Hepatocyte (in vitro differentiated cells): ENCODE measurements at regions not wholly inside any gene's neighbourhood (a gene's known extent, or its start where the extent isn't known, plus 50 kb on each side); places are given as distances from the start of the nearest gene placed in this dataset.

ENCODE experiments used
- DNase-seq: peaks from one replicate; pipeline ENCODE4 v3.0.0-alpha.2; 2016; ENCODE audit warnings: low spot score
- H2AFZ ChIP-seq: fragments of 200-600 bp; sonication (generic); 2 replicates; pipeline ENCODE4 v1.6.0; 2016; ENCODE audit warnings: antibody characterized with exemption, mild to moderate bottlenecking
- H3K27ac ChIP-seq: fragments of 200-600 bp; sonication (generic); 2 replicates; pipeline ENCODE4 v1.5.1; 2016; ENCODE audit warnings: mild to moderate bottlenecking
- H3K27me3 ChIP-seq: fragments of 200-600 bp; sonication (generic); 2 replicates; pipeline ENCODE4 v1.6.1; 2016
- H3K36me3 ChIP-seq: fragments of 200-600 bp; sonication (generic); replicated peaks from 2 replicates; pipeline ENCODE4 v1.5.1; 2016; ENCODE audit warnings: low read depth; ENCODE audit not compliant: insufficient read depth
- H3K4me1 ChIP-seq: fragments of 200-600 bp; sonication (generic); 2 replicates; pipeline ENCODE4 v1.5.1; 2016; ENCODE audit warnings: mild to moderate bottlenecking, moderate library complexity; ENCODE audit not compliant: insufficient read depth
- H3K4me2 ChIP-seq: fragments of 200-600 bp; sonication (generic); 2 replicates; pipeline ENCODE4 v1.6.0; 2016
- H3K4me3 ChIP-seq: fragments of 200-600 bp; sonication (generic); 2 replicates; pipeline ENCODE4 v1.5.1; 2016; ENCODE audit warnings: mild to moderate bottlenecking
- H3K79me2 ChIP-seq: fragments of 200-600 bp; sonication (generic); 2 replicates; pipeline ENCODE4 v1.6.0; 2017; ENCODE audit warnings: mild to moderate bottlenecking
- H3K9me2 ChIP-seq: fragments of 200-600 bp; sonication (generic); replicated peaks from 2 replicates; pipeline ENCODE4 v1.6.0; 2017; ENCODE audit warnings: mild to moderate bottlenecking; ENCODE audit not compliant: insufficient read depth
- H3K9me3 ChIP-seq: fragments of 200-600 bp; sonication (generic); 2 replicates; pipeline ENCODE4 v1.5.1; 2016; ENCODE audit warnings: low read depth, mild to moderate bottlenecking
- H4K20me1 ChIP-seq: fragments of 200-600 bp; sonication (generic); 2 replicates; pipeline ENCODE4 v1.6.0; 2016; ENCODE audit warnings: mild to moderate bottlenecking; ENCODE audit not compliant: insufficient read depth, poor library complexity, severe bottlenecking
- CTCF ChIP-seq: fragments of 200-600 bp; sonication (generic); IDR thresholded peaks from 2 replicates; pipeline ENCODE4 v1.5.1; 2016; ENCODE audit warnings: antibody characterized with exemption, mild to moderate bottlenecking; ENCODE audit not compliant: poor library complexity
- EZH2 ChIP-seq: fragments of 200-600 bp; sonication (generic); IDR thresholded peaks from 2 replicates; pipeline ENCODE4 v1.6.1; 2016; ENCODE audit warnings: antibody characterized with exemption, mild to moderate bottlenecking, borderline replicate concordance
- EZH2phosphoT487 ChIP-seq: fragments of 200-600 bp; sonication (generic); IDR thresholded peaks from one replicate; pipeline ENCODE4 v1.6.1; 2018; ENCODE audit warnings: antibody characterized with exemption, mild to moderate bottlenecking, low read depth, moderate library complexity; ENCODE audit not compliant: unreplicated experiment, severe bottlenecking
- WGBS: methylation state at CpG from one replicate; pipeline ENCODE4 v1.1.6; 2016; ENCODE audit warnings: low lambda C conversion rate; ENCODE audit errors: missing lambda C conversion rate; 5-methylcytosine and 5-hydroxymethylcytosine counted together

GRCh38 chr6:155994086-155994485, 538.4 kb upstream of the NOX3 start:
- Histone ChIP-seq H3K27me3 (no peaks in the 10 kb centered on the region), H3K4me3 (no peak overlapping the region), H3K4me1 (no peaks in the 10 kb centered on the region), H3K27ac (no peak overlapping the region), H3K79me2 (no peaks in the 10 kb centered on the region), H3K36me3 (no peaks in the 10 kb centered on the region), H2AFZ (no peak overlapping the region), H4K20me1 (no peaks in the 10 kb centered on the region), H3K9me3 (no peaks in the 10 kb centered on the region), H3K4me2 (no peak overlapping the region), H3K9me2 (no peaks in the 10 kb centered on the region)
- TF ChIP-seq CTCF: no peak
- no peak for DNase-seq
- 91% methylated on average over 7 of the region's 7 CpGs for WGBS

GRCh38 chr6:155993240-155993639, 537.6 kb upstream of the NOX3 start:
- Histone ChIP-seq H3K27ac (no peak overlapping the region), H3K4me2 (no peak overlapping the region), H3K27me3 (no peaks in the 10 kb centered on the region), H3K36me3 (no peaks in the 10 kb centered on the region), H2AFZ (no peak overlapping the region), H3K4me1 (no peaks in the 10 kb centered on the region), H3K4me3 (no peak overlapping the region), H3K79me2 (no peaks in the 10 kb centered on the region), H3K9me2 (no peaks in the 10 kb centered on the region), H4K20me1 (no peaks in the 10 kb centered on the region), H3K9me3 (no peaks in the 10 kb centered on the region)
- no peak for TF ChIP-seq CTCF
- no peak for DNase-seq
- 84% methylated on average over 6 of the region's 6 CpGs for WGBS

GRCh38 chr6:155985660-155986138, 530.1 kb upstream of the NOX3 start:
- H3K27me3 ChIP-seq: no peaks in the 10 kb centered on the region
- no peak overlapping the region for H3K4me2 ChIP-seq
- H3K79me2 ChIP-seq: no peaks in the 10 kb centered on the region
- H3K4me1 ChIP-seq: peaks cover 3% of the 10 kb centered on the region
- no peak overlapping the region for H3K4me3 ChIP-seq
- H3K9me3 ChIP-seq: no peaks in the 10 kb centered on the region
- H2AFZ ChIP-seq: no peak overlapping the region
- 64% methylated on average over 3 of the region's 3 CpGs for whole genome bisulfite sequencing
- peak; percentile 18 for DNase-seq
- no peaks in the 10 kb centered on the region for H3K9me2 ChIP-seq
- no peaks in the 10 kb centered on the region for H4K20me1 ChIP-seq
- H3K27ac ChIP-seq: no peak overlapping the region
- H3K36me3 ChIP-seq: no peaks in the 10 kb centered on the region
- TF ChIP-seq EZH2 (no peak), CTCF (no peak), EZH2phosphoT487 (no peak)

- Histone ChIP-seq H3K4me3 (no peak overlapping the region), H3K36me3 (no peaks in the 10 kb centered on the region), H3K27me3 (no peaks in the 10 kb centered on the region), H3K4me2 (no peak overlapping the region), H3K9me2 (no peaks in the 10 kb centered on the region), H3K27ac (no peak overlapping the region), H3K4me1 (no peaks in the 10 kb centered on the region), H3K79me2 (no peaks in the 10 kb centered on the region), H3K9me3 (no peaks in the 10 kb centered on the region), H4K20me1 (no peaks in the 10 kb centered on the region), H2AFZ (no peak overlapping the region)
- no peak for DNase-seq
- TF ChIP-seq EZH2phosphoT487: no peak
- TF ChIP-seq EZH2: no peak
- TF ChIP-seq CTCF: no peak
Observed at GRCh38 chr6:155980768-155981079, 525.1 kb upstream of the NOX3 start.
